ENCODE measurements at regions not wholly inside any gene's neighbourhood (a gene's known extent, or its start where the extent isn't known, plus 50 kb on each side); places are given as distances from the start of the nearest gene placed in this dataset.

GRCh38 chr4:128700659-128701350, 108.7 kb upstream of the JADE1 start:
- 100% methylated on average over 1 of the region's 1 CpG for WGBS (ENCODE audit: low lambda C conversion rate, missing lambda C conversion rate)
- Histone ChIP-seq H3K4me1 (ENCODE audit: insufficient read depth) (peaks cover 8% of the 10 kb centered on the region), H3K4me3 (no peak overlapping the region), H3K9me2 (replicated peaks; ENCODE audit: insufficient read depth) (no peaks in the 10 kb centered on the region), H3K27ac (no peak overlapping the region), H3K27me3 (no peaks in the 10 kb centered on the region), H2AFZ (no peak overlapping the region), H3K9me3 (ENCODE audit: low read depth) (no peaks in the 10 kb centered on the region), H3K4me2 (no peak overlapping the region), H4K20me1 (ENCODE audit: insufficient read depth, poor library complexity, severe bottlenecking) (no peaks in the 10 kb centered on the region), H3K79me2 (no peaks in the 10 kb centered on the region), H3K36me3 (replicated peaks; ENCODE audit: insufficient read depth, low read depth) (no peaks in the 10 kb centered on the region)
- DNase-seq (ENCODE audit: low spot score): no peak
- TF ChIP-seq CTCF (IDR thresholded peaks at IDR 0.05; ENCODE audit: poor library complexity) (no peak), EZH2 (IDR thresholded peaks at IDR 0.05; ENCODE audit: borderline replicate concordance) (no peak), EZH2phosphoT487 (IDR thresholded peaks at IDR 0.05; ENCODE audit: low read depth, severe bottlenecking, unreplicated experiment) (no peak)

- TF ChIP-seq EZH2 (IDR thresholded peaks at IDR 0.05; ENCODE audit: borderline replicate concordance) (no peak), CTCF (IDR thresholded peaks at IDR 0.05; ENCODE audit: poor library complexity) (no peak), EZH2phosphoT487 (IDR thresholded peaks at IDR 0.05; ENCODE audit: low read depth, severe bottlenecking, unreplicated experiment) (no peak)
- H3K36me3 ChIP-seq (replicated peaks; ENCODE audit: insufficient read depth, low read depth): no peaks in the 10 kb centered on the region
- no peak overlapping the region for H2AFZ ChIP-seq
- no peaks in the 10 kb centered on the region for H3K79me2 ChIP-seq
- H3K4me3 ChIP-seq: no peak overlapping the region
- DNase-seq (ENCODE audit: low spot score): no peak
- no peaks in the 10 kb centered on the region for H3K9me2 ChIP-seq (replicated peaks; ENCODE audit: insufficient read depth)
- no peak overlapping the region for H3K27ac ChIP-seq
- no peaks in the 10 kb centered on the region for H3K9me3 ChIP-seq (ENCODE audit: low read depth)
- H4K20me1 ChIP-seq (ENCODE audit: insufficient read depth, poor library complexity, severe bottlenecking): no peaks in the 10 kb centered on the region
- no peaks in the 10 kb centered on the region for H3K27me3 ChIP-seq
- H3K4me1 ChIP-seq (ENCODE audit: insufficient read depth): peaks cover 8% of the 10 kb centered on the region
- no peak overlapping the region for H3K4me2 ChIP-seq
- WGBS (ENCODE audit: low lambda C conversion rate, missing lambda C conversion rate): 81% methylated on average over 2 of the region's 2 CpGs
Observed at GRCh38 chr4:128698386-128698785, 111.1 kb upstream of the JADE1 start.

- Histone ChIP-seq H3K36me3 (replicated peaks; ENCODE audit: insufficient read depth, low read depth) (no peaks in the 10 kb centered on the region), H3K4me1 (ENCODE audit: insufficient read depth) (peaks cover 8% of the 10 kb centered on the region), H3K9me3 (ENCODE audit: low read depth) (no peaks in the 10 kb centered on the region), H4K20me1 (ENCODE audit: insufficient read depth, poor library complexity, severe bottlenecking) (no peaks in the 10 kb centered on the region), H3K79me2 (no peaks in the 10 kb centered on the region), H3K27me3 (no peaks in the 10 kb centered on the region), H3K4me3 (no peak overlapping the region), H3K4me2 (no peak overlapping the region), H2AFZ (no peak overlapping the region), H3K9me2 (replicated peaks; ENCODE audit: insufficient read depth) (no peaks in the 10 kb centered on the region), H3K27ac (no peak overlapping the region)
- TF ChIP-seq CTCF (IDR thresholded peaks at IDR 0.05; ENCODE audit: poor library complexity): no peak
- no peak for TF ChIP-seq EZH2 (IDR thresholded peaks at IDR 0.05; ENCODE audit: borderline replicate concordance)
- no peak for TF ChIP-seq EZH2phosphoT487 (IDR thresholded peaks at IDR 0.05; ENCODE audit: low read depth, severe bottlenecking, unreplicated experiment)
- DNase-seq (ENCODE audit: low spot score): no peak
- WGBS (ENCODE audit: low lambda C conversion rate, missing lambda C conversion rate): 82% methylated on average over 5 of the region's 5 CpGs
Observed at GRCh38 chr4:128697323-128697722, 112.2 kb upstream of the JADE1 start.

Data from hepatocyte (in vitro differentiated cells).